ENCODE measurements at regions not wholly inside any gene's neighbourhood (a gene's known extent, or its start where the extent isn't known, plus 50 kb on each side); places are given as distances from the start of the nearest gene placed in this dataset.
A peak's percentile ranks its signal among the peaks of the same experiment; 100 is the strongest.

DNA sequence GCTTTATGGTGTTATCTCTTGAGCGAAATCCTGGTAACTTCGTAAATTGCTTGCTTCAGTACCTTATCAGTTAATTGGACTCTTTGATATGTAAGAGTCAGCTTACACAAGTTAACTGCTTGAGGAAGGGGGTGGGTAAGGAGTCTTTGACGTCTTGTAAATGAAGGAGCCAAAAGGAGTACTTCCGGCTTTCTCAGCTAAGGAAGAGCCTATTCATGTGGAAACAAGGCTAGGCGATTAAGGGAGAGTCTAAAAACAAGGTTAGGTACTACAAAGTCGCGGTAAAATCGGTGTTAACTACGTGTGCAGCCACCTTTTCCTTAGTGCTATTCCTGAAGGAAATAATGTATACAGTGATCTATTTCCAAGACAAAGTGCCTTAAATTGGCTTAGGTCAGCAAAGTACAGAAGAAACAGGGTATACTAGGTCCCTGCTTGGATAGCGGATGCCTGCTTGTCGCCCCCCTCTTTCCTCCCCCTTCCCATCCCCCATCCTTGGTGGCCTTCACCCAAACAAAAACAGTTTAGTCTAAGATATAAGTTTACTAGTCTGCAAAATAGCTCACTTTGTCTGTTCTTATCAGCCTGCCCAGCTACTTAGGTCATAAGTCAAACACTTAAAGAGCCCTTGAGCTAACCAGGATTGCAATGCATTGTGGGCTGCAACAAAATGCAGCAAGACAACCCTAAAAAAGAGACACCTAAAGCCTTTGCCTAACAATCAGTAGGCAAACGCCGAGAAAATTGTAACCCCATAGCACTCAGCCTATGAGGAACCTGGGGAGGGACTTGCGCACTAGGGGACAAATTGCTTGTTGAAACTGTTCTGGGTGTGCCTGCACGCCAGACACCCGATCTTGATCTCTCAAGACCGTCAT lies 147.3 kb downstream of the TRIM27 start:
- TF ChIP-seq, protein P1, sequence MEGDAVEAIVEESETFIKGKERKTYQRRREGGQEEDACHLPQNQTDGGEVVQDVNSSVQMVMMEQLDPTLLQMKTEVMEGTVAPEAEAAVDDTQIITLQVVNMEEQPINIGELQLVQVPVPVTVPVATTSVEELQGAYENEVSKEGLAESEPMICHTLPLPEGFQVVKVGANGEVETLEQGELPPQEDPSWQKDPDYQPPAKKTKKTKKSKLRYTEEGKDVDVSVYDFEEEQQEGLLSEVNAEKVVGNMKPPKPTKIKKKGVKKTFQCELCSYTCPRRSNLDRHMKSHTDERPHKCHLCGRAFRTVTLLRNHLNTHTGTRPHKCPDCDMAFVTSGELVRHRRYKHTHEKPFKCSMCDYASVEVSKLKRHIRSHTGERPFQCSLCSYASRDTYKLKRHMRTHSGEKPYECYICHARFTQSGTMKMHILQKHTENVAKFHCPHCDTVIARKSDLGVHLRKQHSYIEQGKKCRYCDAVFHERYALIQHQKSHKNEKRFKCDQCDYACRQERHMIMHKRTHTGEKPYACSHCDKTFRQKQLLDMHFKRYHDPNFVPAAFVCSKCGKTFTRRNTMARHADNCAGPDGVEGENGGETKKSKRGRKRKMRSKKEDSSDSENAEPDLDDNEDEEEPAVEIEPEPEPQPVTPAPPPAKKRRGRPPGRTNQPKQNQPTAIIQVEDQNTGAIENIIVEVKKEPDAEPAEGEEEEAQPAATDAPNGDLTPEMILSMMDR (IDR thresholded peaks at IDR 0.05; ENCODE audit: control insufficient read depth, extremely low read depth, insufficient read depth), result no peak
- DNase-seq (ENCODE audit: low read depth), result no peak
- H3K4me3 ChIP-seq (ENCODE audit: low read depth, low read length), result no peak overlapping the region

DNA sequence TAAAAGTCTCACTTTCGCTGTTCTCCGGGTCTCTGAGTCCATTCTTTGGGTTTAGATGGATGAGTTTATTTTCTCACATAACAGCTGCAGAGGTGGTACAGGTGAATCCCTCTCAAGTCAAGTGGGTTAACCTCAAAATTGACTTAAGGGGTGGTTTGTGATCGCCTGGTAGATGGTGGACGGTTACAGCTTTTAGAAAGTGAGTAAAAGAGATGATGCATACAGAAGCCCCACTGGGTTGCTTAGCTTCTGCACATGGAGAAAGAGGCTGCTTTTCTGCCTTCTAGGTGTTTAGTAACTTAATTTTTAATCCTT lies 146.7 kb downstream of the TRIM27 start:
- H3K4me3 ChIP-seq (ENCODE audit: low read depth, low read length), result no peak overlapping the region
- DNase-seq (ENCODE audit: low read depth), result no peak
- TF ChIP-seq, protein P1 (IDR thresholded peaks at IDR 0.05; ENCODE audit: control insufficient read depth, extremely low read depth, insufficient read depth), result no peak

DNA sequence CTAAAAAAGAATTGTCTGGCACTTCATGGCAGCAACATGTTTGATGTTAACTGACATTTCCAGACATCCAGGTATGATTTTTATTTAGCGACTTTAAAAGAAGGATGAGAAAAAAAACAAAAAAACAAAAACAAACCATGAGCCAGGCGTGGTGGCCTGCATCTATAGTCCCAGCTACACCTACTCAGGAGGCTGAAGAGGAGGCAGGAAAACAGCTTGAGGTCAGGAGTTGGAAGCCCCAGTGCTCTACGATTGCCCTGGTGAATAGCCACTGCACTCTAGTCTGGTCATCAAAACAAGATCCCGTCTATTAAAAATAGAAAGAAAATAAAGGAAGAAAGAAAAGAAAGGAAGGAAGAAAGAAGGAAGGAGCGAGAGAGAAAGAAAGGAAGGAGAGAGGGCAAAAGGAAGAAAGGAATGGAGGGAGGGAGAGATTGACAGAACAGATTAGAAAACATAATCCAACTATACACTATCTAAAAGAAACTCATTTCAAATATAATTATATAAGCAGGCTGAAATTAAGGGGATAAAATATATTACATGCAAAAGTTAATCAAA lies 141.6 kb downstream of the TRIM27 start:
- DNase-seq (ENCODE audit: low read depth), result no peak
- TF ChIP-seq, protein P1 (IDR thresholded peaks at IDR 0.05; ENCODE audit: control insufficient read depth, extremely low read depth, insufficient read depth), result no peak
- H3K4me3 ChIP-seq (ENCODE audit: low read depth, low read length), result no peak overlapping the region

DNA sequence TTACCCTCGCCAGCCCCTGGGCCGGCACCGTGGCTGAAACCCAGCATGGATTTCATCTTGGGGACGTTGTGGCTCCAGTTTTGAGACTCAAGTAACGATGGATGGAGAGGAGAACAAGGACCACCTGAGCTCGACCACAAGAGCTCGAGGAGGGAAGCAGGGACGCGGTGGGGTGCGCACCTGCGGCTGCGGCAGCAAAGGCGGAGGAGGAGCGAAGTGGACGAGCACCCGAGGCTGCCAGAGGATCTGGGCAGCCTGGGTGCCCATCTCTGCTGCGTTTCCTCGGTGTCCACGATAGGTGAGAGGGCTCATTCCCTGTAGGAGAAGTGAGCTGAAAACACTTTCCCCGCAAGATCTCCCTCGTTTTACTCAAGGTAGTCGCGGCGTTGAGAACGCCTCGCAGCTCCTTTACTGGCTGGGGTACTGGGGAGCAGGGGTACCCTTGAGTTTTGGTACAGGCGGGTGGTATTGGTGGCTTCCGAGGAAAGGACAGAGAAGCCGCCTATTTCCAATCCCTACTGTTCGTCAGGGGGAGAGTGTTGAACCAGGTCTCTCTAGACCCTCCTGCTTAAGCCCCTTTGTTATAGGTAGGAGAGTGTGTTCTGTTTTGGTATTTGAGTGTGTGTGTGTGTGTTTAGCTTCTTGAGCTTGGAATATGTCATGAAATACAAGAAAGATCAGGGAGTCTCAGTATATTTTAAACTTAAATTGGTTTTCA lies 137.7 kb downstream of the TRIM27 start:
- no peak overlapping the region for H3K4me3 ChIP-seq (ENCODE audit: low read depth, low read length)
- no peak for DNase-seq (ENCODE audit: low read depth)
- TF ChIP-seq, protein P1 (IDR thresholded peaks at IDR 0.05; ENCODE audit: control insufficient read depth, extremely low read depth, insufficient read depth), result no peak

DNA sequence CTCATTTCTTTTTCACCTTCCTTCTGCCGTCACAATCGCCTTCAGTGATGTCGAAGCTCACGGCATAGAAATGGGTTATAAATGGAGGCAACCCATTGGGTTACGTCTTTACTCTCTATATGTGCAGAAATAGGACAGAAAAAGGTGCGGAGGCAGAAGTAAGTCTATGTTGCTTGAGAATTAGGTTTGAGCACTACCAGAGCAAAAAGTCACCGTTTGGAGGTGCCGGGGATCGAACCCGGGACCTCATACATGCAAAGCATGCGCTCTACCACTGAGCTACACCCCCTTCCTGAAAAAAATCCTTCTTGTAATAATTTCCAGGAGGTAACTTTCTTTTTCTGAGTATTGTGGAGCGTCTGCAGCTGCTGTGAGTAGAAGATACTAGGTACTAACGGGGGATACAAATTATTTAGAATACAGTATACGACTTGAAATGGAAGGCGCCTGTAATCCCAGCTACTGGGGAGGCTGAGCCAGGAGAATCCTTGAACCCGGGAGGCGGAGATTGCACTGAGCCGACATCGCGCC lies 134.2 kb downstream of the TRIM27 start:
- TF ChIP-seq, protein P1 (IDR thresholded peaks at IDR 0.05; ENCODE audit: control insufficient read depth, extremely low read depth, insufficient read depth), result no peak
- DNase-seq (ENCODE audit: low read depth), result no peak
- H3K4me3 ChIP-seq (ENCODE audit: low read depth, low read length), result peak overlapping the region; percentile 71

DNA sequence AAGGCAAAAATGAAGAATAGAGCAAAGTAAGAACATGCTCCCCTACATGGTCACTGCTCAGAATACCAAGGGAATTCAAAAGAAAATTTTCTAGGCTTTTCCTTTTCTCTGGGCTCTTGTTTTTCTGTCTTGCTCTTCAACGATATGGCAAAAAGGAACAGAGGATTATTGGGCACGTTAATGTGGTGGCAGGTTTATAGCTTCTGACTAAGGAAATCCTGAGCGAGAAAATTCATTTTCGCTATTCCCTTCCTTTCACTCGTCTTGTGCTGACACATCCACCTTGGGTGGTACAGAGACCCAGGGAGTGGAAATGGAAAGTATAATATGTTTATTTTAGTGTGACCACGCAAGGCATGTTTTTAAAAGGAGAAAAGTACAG lies 132.8 kb downstream of the TRIM27 start:
- peak overlapping the region; percentile 71 for H3K4me3 ChIP-seq (ENCODE audit: low read depth, low read length)
- no peak for DNase-seq (ENCODE audit: low read depth)
- TF ChIP-seq, protein P1 (IDR thresholded peaks at IDR 0.05; ENCODE audit: control insufficient read depth, extremely low read depth, insufficient read depth), result no peak
